ENCODE measurements at regions not wholly inside any gene's neighbourhood (a gene's known extent, or its start where the extent isn't known, plus 50 kb on each side); places are given as distances from the start of the nearest gene placed in this dataset.

- DNase-seq, result no peak
- Histone ChIP-seq H3K9me3 (ENCODE audit: control insufficient read depth in 4 of 4, insufficient read depth in 3 of 4, low read length in 3 of 4) (peaks cover 0 to 2% (median 0%) of the 10 kb centered on the region in 4 donors), H3K27me3 (ENCODE audit: control insufficient read depth in 3 of 3, insufficient read depth in 3 of 3, low read length in 2 of 3) (no peaks in the 10 kb centered on the region), H3K36me3 (ENCODE audit: control insufficient read depth in 4 of 4, insufficient read depth in 4 of 4, low read length in 4 of 4) (no peaks in the 10 kb centered on the region), H3K9ac (ENCODE audit: insufficient read depth in 1 of 2, low read length in 2 of 2) (no peak overlapping the region), H3K4me3 (no peak overlapping the region), H3K27ac (ENCODE audit: low read depth in 1 of 2, low read length in 1 of 2) (no peak overlapping the region), H3K4me1 (ENCODE audit: control insufficient read depth in 5 of 5, insufficient read depth in 5 of 5, low read length in 5 of 5) (no peaks in the 10 kb centered on the region)
- WGBS, 2 donors, result 73 to 77% methylated on average over 2 of the region's 2 CpGs
- no peak for ATAC-seq (ENCODE audit: insufficient read depth, low FRiP score)
- TF ChIP-seq, protein P1, sequence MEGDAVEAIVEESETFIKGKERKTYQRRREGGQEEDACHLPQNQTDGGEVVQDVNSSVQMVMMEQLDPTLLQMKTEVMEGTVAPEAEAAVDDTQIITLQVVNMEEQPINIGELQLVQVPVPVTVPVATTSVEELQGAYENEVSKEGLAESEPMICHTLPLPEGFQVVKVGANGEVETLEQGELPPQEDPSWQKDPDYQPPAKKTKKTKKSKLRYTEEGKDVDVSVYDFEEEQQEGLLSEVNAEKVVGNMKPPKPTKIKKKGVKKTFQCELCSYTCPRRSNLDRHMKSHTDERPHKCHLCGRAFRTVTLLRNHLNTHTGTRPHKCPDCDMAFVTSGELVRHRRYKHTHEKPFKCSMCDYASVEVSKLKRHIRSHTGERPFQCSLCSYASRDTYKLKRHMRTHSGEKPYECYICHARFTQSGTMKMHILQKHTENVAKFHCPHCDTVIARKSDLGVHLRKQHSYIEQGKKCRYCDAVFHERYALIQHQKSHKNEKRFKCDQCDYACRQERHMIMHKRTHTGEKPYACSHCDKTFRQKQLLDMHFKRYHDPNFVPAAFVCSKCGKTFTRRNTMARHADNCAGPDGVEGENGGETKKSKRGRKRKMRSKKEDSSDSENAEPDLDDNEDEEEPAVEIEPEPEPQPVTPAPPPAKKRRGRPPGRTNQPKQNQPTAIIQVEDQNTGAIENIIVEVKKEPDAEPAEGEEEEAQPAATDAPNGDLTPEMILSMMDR (IDR thresholded peaks at IDR 0.05; ENCODE audit: control extremely low read depth, extremely low read depth), result no peak
These were observed 91.4 kb upstream of the SYN3 start for GRCh38 chr22:33149611-33150010.

- 78 to 85% methylated on average over 1 of the region's 1 CpG for WGBS, 2 donors
- no peak for ATAC-seq (ENCODE audit: insufficient read depth, low FRiP score)
- DNase-seq, result no peak
These were observed 86.5 kb upstream of the SYN3 start for GRCh38 chr22:33144721-33145120.

DNA sequence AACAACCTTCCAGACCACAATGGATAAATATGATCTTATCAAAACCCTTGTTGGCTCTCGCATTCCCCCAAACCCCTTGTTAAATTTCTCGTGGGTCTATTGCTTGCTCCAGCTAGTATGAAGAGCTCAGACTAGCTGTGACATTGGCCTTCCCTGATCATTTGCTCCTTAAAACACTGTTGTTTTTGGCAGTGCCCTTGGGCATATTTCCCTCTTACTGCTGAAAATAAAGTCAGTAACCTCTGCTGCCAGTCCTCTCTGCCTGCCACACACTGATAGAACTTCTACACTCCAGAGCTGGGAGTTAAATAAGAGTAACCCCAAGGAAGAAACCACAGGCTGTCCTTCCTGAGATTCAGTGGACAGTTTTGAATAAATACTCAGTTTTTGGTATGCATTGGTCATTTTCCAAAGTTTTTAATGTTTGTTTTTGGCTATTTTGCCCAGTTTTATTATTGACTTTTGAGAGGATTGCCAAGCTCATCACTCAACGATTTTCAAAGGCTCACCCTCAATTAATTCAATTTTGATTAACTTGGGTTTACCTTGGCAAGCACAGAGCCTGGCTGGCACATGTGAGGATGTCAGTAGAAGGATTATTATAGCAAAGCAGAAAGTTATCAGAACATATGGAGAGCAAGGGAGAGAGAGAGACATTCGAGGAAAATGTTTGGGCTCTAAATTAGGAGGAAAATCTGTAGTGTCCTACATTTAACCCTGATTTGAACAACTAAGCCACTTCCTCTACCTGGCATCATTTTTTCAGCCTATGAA lies 84.3 kb upstream of the SYN3 start:
- Histone ChIP-seq H3K9ac (ENCODE audit: insufficient read depth in 1 of 2, low read length in 2 of 2) (no peak overlapping the region), H3K27ac (ENCODE audit: low read depth in 1 of 2, low read length in 1 of 2) (no peak overlapping the region), H3K9me3 (ENCODE audit: control insufficient read depth in 4 of 4, insufficient read depth in 3 of 4, low read length in 3 of 4) (peaks cover 0 to 6% (median 1%) of the 10 kb centered on the region in 4 donors), H3K4me3 (no peak overlapping the region), H3K27me3 (ENCODE audit: control insufficient read depth in 3 of 3, insufficient read depth in 3 of 3, low read length in 2 of 3) (no peaks in the 10 kb centered on the region), H3K36me3 (ENCODE audit: control insufficient read depth in 4 of 4, insufficient read depth in 4 of 4, low read length in 4 of 4) (no peaks in the 10 kb centered on the region), H3K4me1 (ENCODE audit: control insufficient read depth in 5 of 5, insufficient read depth in 5 of 5, low read length in 5 of 5) (no peaks in the 10 kb centered on the region)
- WGBS, 2 donors, result 51 to 53% methylated on average over 4 of the region's 4 CpGs
- no peak for ATAC-seq (ENCODE audit: insufficient read depth, low FRiP score)
- no peak for DNase-seq
- TF ChIP-seq, protein P1 (IDR thresholded peaks at IDR 0.05; ENCODE audit: control extremely low read depth, extremely low read depth), result no peak

More at GRCh38 chr22:33144721-33145120, 86.5 kb upstream of the SYN3 start:
- H3K4me3 ChIP-seq, result no peak overlapping the region
- H3K9me3 ChIP-seq (ENCODE audit: control insufficient read depth in 4 of 4, insufficient read depth in 3 of 4, low read length in 3 of 4), result no peaks in the 10 kb centered on the region
- H3K36me3 ChIP-seq (ENCODE audit: control insufficient read depth in 4 of 4, insufficient read depth in 4 of 4, low read length in 4 of 4), result no peaks in the 10 kb centered on the region
- TF ChIP-seq, protein P1 (IDR thresholded peaks at IDR 0.05; ENCODE audit: control extremely low read depth, extremely low read depth), result no peak
- H3K4me1 ChIP-seq (ENCODE audit: control insufficient read depth in 5 of 5, insufficient read depth in 5 of 5, low read length in 5 of 5), result no peaks in the 10 kb centered on the region
- H3K9ac ChIP-seq (ENCODE audit: insufficient read depth in 1 of 2, low read length in 2 of 2), result no peak overlapping the region
- no peak overlapping the region for H3K27ac ChIP-seq (ENCODE audit: low read depth in 1 of 2, low read length in 1 of 2)
- H3K27me3 ChIP-seq (ENCODE audit: control insufficient read depth in 3 of 3, insufficient read depth in 3 of 3, low read length in 2 of 3), result no peaks in the 10 kb centered on the region
